Prostate gland (tissue), 2 donors: ENCODE measurements at regions not wholly inside any gene's neighbourhood (a gene's known extent, or its start where the extent isn't known, plus 50 kb on each side); places are given as distances from the start of the nearest gene placed in this dataset.
"Not testable (repeated sequence)": the region's sequence is repeated elsewhere in the genome, so short reads cannot be mapped to it uniquely, and the experiment has no call there.

ENCODE experiments used
- DNase-seq: peaks from one replicate; pipeline ENCODE4 v3.0.0-alpha.2; 2019; ENCODE audit warnings: low spot score
- H3K27ac ChIP-seq, 2 donors: fragments of 200-600 bp; sonication (generic); 2 replicates each; pipeline ENCODE4 v1.5.1; 2017 to 2019
- H3K27me3 ChIP-seq: fragments of 200-600 bp; sonication (generic); replicated peaks from 2 replicates; pipeline ENCODE4 v1.5.1; 2019; ENCODE audit not compliant: insufficient read depth
- H3K36me3 ChIP-seq, 2 donors: fragments of 200-600 bp; sonication (generic); 1 replicate in 1 of 2; 2 replicates in 1 of 2; pipeline versions ENCODE4 v1.5.1 to v1.8.1; 2017 to 2019
- H3K4me1 ChIP-seq: fragments of 200-600 bp; sonication (generic); replicated peaks from 2 replicates; pipeline ENCODE4 v1.5.1; 2019
- H3K4me3 ChIP-seq, 2 donors: fragments of 200-600 bp; sonication (generic); 2 replicates each; pipeline ENCODE4 v1.5.1; 2017 to 2019
- H3K9me3 ChIP-seq: fragments of 200-600 bp; sonication (generic); 2 replicates; pipeline ENCODE4 v1.5.1; 2017
- CTCF ChIP-seq, 4 experiments: fragments of 200-600 bp in 2 of 4; fragments of 450-650 bp in 2 of 4; sonication (generic) in 2 of 4; IDR thresholded peaks; 1 replicate in 3 of 4; 2 replicates in 1 of 4; pipeline ENCODE4 v1.5.1; 2016 to 2019; ENCODE audit warnings: antibody characterized with exemption in 4 of 4, mild to moderate bottlenecking in 2 of 4, moderate library complexity in 2 of 4
- POLR2A ChIP-seq: fragments of 450-650 bp; IDR thresholded peaks from one replicate; pipeline ENCODE4 v1.6.1; 2016; ENCODE audit warnings: antibody characterized with exemption, mild to moderate bottlenecking
- POLR2AphosphoS5 ChIP-seq: sonication (generic); formaldehyde crosslinking; IDR thresholded peaks from one replicate; pipeline ENCODE4 v1.6.1; 2017; ENCODE audit warnings: antibody characterized with exemption
- WGBS: methylation state at CpG from one replicate; pipeline ENCODE4 v1.1.5; 2018; 5-methylcytosine and 5-hydroxymethylcytosine counted together
- intact Hi-C: fragments of 100-400 bp; cut with DNase I; formaldehyde crosslinking; loops from one replicate; pipeline ENCODE4 v1.14.2; 2022

- H3K27ac ChIP-seq, intact Hi-C loops, H3K4me1 ChIP-seq, DNase-seq, H3K4me3 ChIP-seq, H3K36me3 ChIP-seq, H3K27me3 ChIP-seq, H3K9me3 ChIP-seq: not testable (repeated sequence)
- 56% methylated on average over 4 of the region's 4 CpGs for WGBS
- TF ChIP-seq POLR2AphosphoS5, result peak; percentile 67
These were observed 172.9 kb upstream of the MBL2 start for GRCh38 chr10:52945521-52945920.

- intact Hi-C loops, result no loop called here
These were observed 168.3 kb upstream of the MBL2 start for GRCh38 chr10:52940921-52941320.

DNA sequence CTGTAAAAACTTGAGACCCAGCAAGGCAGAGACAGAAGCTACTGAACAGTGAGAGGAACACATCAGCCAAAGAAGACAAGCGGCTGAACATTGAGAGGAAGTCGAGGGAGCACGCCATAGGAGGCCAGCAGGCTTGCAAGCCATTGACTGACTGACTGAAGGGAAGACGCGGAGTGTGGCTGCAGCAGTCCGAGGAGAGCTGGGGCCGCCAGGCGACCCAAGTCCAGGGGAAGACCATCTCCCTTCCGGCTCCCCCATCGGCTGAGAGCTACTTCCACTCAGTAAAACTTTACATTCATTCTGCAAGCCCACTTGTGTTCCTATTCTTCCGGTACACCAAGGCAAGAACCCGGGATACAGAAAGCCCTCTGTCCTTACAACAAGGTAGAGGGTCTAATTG, 167.3 kb upstream of the MBL2 start:
- TF ChIP-seq CTCF (IDR thresholded peaks at IDR 0.05) (no peak), POLR2A (no peak), POLR2AphosphoS5 (no peak)
- Histone ChIP-seq H3K4me1 (no peaks in the 10 kb centered on the region), H3K27me3 (no peaks in the 10 kb centered on the region), H3K9me3 (no peaks in the 10 kb centered on the region), H3K27ac (no peak overlapping the region), H3K4me3 (no peak overlapping the region), H3K36me3 (no peaks in the 10 kb centered on the region)
- intact Hi-C loops, result no loop called here
- WGBS, result 86% methylated on average over 12 of the region's 12 CpGs
- no peak for DNase-seq

More at GRCh38 chr10:52940921-52941320, 168.3 kb upstream of the MBL2 start:
- no peak overlapping the region for H3K27ac ChIP-seq
- no peak for DNase-seq
- TF ChIP-seq CTCF (IDR thresholded peaks at IDR 0.05) (no peak), POLR2A (no peak), POLR2AphosphoS5 (no peak)
- no peaks in the 10 kb centered on the region for H3K27me3 ChIP-seq
- WGBS, result 94% methylated on average over 12 of the region's 12 CpGs
- H3K4me1 ChIP-seq, result no peaks in the 10 kb centered on the region
- H3K36me3 ChIP-seq, result no peaks in the 10 kb centered on the region
- H3K4me3 ChIP-seq, result no peak overlapping the region
- H3K9me3 ChIP-seq, result no peaks in the 10 kb centered on the region

DNA sequence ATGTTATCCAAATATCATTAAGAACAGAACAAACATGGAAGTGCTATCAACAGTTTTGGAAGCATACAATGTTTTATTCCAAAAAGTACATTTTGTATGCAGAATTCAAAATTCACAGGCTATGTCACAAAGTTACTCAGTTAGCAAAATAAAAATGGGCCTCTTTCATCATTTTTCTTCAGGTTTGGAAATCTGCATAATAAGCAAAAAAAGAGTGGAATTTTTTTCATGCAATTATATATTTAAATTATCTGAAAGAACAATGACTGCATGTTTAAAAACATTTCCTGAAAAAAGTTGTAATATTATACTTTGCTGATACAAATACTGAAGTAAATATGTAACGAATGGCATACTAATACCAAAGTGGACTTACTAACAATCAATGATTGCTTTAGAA, 161.2 kb upstream of the MBL2 start:
- intact Hi-C loops, result no loop called here
- 87% methylated on average over 1 of the region's 1 CpG for WGBS
- no peak overlapping the region for H3K4me3 ChIP-seq
- H3K36me3 ChIP-seq, result no peaks in the 10 kb centered on the region
- H3K9me3 ChIP-seq, result no peaks in the 10 kb centered on the region
- no peaks in the 10 kb centered on the region for H3K27me3 ChIP-seq
- no peak overlapping the region for H3K27ac ChIP-seq
- no peak for TF ChIP-seq POLR2A
- TF ChIP-seq POLR2AphosphoS5, result no peak
- TF ChIP-seq CTCF (IDR thresholded peaks at IDR 0.05), result no peak
- no peaks in the 10 kb centered on the region for H3K4me1 ChIP-seq
- no peak for DNase-seq

DNA sequence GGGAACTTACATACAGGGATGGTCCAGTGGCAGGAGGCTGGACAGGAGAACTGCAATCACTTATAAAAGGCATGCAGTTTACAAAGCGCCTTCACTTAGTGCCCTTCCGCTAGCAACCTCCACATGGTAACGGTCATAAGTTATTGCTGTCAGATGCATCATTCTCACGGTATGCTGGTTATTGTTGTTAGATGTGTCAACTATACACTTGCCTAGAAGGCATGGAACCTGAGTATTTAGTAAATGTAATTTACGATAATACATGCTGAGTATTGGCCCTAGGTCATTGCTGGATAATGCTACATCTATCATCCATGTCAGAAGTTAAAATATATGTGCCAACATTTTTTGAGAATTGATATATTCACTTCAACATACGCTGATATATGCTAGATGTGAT, 155.1 kb upstream of the MBL2 start:
- no peak for TF ChIP-seq POLR2AphosphoS5
- TF ChIP-seq POLR2A, result no peak
- no peak for TF ChIP-seq CTCF (IDR thresholded peaks at IDR 0.05)
- Histone ChIP-seq H3K9me3 (no peaks in the 10 kb centered on the region), H3K4me1 (no peaks in the 10 kb centered on the region), H3K27ac (no peak overlapping the region), H3K36me3 (no peaks in the 10 kb centered on the region), H3K27me3 (no peaks in the 10 kb centered on the region), H3K4me3 (no peak overlapping the region)
- DNase-seq, result no peak
- intact Hi-C loops, result no loop called here
- WGBS, result 96% methylated on average over 6 of the region's 6 CpGs
